ENCODE measurements at regions not wholly inside any gene's neighbourhood (a gene's known extent, or its start where the extent isn't known, plus 50 kb on each side); places are given as distances from the start of the nearest gene placed in this dataset.

DNA sequence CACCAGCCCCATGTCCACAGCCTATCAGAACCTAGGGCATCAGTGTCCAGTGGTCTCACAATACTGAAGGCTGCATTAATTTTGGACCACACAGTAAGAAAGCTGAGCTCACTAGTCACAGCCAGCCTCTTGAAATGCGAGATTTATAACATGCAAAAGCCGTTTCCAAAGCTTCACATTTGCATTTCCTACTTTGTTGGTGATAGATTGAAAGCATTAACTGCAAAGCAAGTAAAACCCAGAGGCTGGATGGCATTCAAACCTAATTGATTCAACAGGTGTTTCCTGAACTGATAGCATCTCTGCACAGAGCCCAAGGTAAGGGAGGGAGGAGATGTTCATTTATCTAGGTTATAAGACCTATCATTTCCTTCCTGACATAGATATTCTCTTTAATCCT, 410.1 kb downstream of the OMA1 start:
- TF ChIP-seq, protein P1, sequence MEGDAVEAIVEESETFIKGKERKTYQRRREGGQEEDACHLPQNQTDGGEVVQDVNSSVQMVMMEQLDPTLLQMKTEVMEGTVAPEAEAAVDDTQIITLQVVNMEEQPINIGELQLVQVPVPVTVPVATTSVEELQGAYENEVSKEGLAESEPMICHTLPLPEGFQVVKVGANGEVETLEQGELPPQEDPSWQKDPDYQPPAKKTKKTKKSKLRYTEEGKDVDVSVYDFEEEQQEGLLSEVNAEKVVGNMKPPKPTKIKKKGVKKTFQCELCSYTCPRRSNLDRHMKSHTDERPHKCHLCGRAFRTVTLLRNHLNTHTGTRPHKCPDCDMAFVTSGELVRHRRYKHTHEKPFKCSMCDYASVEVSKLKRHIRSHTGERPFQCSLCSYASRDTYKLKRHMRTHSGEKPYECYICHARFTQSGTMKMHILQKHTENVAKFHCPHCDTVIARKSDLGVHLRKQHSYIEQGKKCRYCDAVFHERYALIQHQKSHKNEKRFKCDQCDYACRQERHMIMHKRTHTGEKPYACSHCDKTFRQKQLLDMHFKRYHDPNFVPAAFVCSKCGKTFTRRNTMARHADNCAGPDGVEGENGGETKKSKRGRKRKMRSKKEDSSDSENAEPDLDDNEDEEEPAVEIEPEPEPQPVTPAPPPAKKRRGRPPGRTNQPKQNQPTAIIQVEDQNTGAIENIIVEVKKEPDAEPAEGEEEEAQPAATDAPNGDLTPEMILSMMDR (IDR thresholded peaks at IDR 0.05; ENCODE audit: low read depth, low read length, missing input control), result no peak
- TF ChIP-seq GABPA (IDR thresholded peaks at IDR 0.05 in 1 of 2, conservative IDR thresholded peaks at IDR 0.05 in 1 of 2) (no peak), JUND (IDR thresholded peaks at IDR 0.05) (no peak), HNF4G (IDR thresholded peaks at IDR 0.05) (no peak), TAF1 (conservative IDR thresholded peaks at IDR 0.05) (no peak), YY1 (IDR thresholded peaks at IDR 0.05) (no peak), RAD21 (IDR thresholded peaks at IDR 0.05) (no peak), SP1 (IDR thresholded peaks at IDR 0.05) (no peak)
- TF ChIP-seq, protein P2, sequence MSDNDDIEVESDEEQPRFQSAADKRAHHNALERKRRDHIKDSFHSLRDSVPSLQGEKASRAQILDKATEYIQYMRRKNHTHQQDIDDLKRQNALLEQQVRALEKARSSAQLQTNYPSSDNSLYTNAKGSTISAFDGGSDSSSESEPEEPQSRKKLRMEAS (IDR thresholded peaks at IDR 0.05), result no peak

All from liver (tissue), 3 donors.